MM.1S (cell line): ENCODE measurements at regions not wholly inside any gene's neighbourhood (a gene's known extent, or its start where the extent isn't known, plus 50 kb on each side); places are given as distances from the start of the nearest gene placed in this dataset.

Source experiments
- CTCF ChIP-seq: fragments of 300-600 bp; sonication (generic); IDR thresholded peaks from 2 replicates; pipeline ENCODE4 v1.5.1; 2016; ENCODE audit warnings: antibody characterized with exemption, low read length, mixed read lengths
- EZH2 ChIP-seq: fragments of 300-600 bp; sonication (generic); optimal IDR thresholded peaks from 2 replicates; pipeline ENCODE3; 2017; ENCODE audit warnings: low read depth, mild to moderate bottlenecking, antibody characterized with exemption, low read length, mixed read lengths
- EZH2phosphoT487 ChIP-seq: fragments of 300-600 bp; sonication (generic); IDR thresholded peaks from 2 replicates; pipeline ENCODE4 v1.6.1; 2018; ENCODE audit warnings: antibody characterized with exemption, low read length

DNA sequence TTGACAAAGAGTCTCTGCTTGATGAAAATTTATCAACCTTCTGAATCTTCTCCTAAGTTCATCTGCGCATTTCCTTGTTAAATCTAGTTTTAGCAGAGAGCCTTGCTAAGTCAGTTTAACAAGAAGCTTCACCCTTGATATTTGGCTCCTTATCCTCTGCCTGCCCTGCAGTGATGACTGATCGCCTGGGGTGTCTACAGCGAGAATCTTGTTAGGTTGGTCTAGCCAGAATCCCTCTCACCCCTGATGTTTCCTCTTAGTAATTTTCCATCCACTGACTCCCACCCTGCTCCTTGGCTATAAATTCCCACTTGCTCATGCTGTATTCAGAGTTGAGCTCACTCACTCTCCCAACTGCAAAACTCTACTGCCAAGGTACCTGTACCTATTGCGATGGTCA, 114.1 kb downstream of the TENT5A start:
- no peak for TF ChIP-seq CTCF
- TF ChIP-seq EZH2 = no peak
- no peak for TF ChIP-seq EZH2phosphoT487
